Panc1 (cell line): ENCODE measurements at regions not wholly inside any gene's neighbourhood (a gene's known extent, or its start where the extent isn't known, plus 50 kb on each side); places are given as distances from the start of the nearest gene placed in this dataset.

Source experiments
- POLR2AphosphoS5 ChIP-seq: IDR thresholded peaks from 2 replicates; pipeline ENCODE4 v1.6.1; 2012; ENCODE audit warnings: mild to moderate bottlenecking, low read depth, low read length, moderate library complexity
- TF ChIP-seq, protein P1 (sequence below): fragments of 450-650 bp; IDR thresholded peaks from 2 replicates; pipeline ENCODE4 v1.5.1; 2017; ENCODE audit warnings: mild to moderate bottlenecking
- TF ChIP-seq, protein P2 (sequence below), 2 experiments: IDR thresholded peaks; 2 replicates each; pipeline ENCODE4 v1.6.1; 2011 to 2012; ENCODE audit warnings: low read depth in 2 of 2, control low read depth in 1 of 2, low read length in 1 of 2, mild to moderate bottlenecking in 1 of 2, moderate library complexity in 1 of 2; ENCODE audit not compliant: insufficient read depth in 1 of 2

DNA sequence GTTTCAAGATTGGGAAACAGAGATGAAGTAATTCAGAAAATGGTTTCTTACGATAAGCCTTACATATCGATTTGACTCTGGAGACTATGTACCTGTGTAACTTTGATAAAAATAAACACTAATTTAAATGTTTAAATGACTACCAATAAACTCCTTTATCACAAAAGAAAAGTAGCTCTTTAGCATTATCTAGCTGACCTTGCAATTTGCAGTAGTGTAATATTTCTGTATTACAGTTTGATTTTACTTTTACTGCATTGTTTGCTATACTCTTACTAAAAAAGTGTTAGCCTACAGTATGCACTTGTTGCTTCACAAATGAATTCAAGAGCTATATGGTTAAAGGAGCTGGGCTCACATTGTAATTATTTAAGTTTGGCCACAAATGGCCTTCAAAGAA is 77.8 kb upstream of the ZNF804B start:
- TF ChIP-seq, protein P1, sequence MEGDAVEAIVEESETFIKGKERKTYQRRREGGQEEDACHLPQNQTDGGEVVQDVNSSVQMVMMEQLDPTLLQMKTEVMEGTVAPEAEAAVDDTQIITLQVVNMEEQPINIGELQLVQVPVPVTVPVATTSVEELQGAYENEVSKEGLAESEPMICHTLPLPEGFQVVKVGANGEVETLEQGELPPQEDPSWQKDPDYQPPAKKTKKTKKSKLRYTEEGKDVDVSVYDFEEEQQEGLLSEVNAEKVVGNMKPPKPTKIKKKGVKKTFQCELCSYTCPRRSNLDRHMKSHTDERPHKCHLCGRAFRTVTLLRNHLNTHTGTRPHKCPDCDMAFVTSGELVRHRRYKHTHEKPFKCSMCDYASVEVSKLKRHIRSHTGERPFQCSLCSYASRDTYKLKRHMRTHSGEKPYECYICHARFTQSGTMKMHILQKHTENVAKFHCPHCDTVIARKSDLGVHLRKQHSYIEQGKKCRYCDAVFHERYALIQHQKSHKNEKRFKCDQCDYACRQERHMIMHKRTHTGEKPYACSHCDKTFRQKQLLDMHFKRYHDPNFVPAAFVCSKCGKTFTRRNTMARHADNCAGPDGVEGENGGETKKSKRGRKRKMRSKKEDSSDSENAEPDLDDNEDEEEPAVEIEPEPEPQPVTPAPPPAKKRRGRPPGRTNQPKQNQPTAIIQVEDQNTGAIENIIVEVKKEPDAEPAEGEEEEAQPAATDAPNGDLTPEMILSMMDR: no peak
- TF ChIP-seq, protein P2, sequence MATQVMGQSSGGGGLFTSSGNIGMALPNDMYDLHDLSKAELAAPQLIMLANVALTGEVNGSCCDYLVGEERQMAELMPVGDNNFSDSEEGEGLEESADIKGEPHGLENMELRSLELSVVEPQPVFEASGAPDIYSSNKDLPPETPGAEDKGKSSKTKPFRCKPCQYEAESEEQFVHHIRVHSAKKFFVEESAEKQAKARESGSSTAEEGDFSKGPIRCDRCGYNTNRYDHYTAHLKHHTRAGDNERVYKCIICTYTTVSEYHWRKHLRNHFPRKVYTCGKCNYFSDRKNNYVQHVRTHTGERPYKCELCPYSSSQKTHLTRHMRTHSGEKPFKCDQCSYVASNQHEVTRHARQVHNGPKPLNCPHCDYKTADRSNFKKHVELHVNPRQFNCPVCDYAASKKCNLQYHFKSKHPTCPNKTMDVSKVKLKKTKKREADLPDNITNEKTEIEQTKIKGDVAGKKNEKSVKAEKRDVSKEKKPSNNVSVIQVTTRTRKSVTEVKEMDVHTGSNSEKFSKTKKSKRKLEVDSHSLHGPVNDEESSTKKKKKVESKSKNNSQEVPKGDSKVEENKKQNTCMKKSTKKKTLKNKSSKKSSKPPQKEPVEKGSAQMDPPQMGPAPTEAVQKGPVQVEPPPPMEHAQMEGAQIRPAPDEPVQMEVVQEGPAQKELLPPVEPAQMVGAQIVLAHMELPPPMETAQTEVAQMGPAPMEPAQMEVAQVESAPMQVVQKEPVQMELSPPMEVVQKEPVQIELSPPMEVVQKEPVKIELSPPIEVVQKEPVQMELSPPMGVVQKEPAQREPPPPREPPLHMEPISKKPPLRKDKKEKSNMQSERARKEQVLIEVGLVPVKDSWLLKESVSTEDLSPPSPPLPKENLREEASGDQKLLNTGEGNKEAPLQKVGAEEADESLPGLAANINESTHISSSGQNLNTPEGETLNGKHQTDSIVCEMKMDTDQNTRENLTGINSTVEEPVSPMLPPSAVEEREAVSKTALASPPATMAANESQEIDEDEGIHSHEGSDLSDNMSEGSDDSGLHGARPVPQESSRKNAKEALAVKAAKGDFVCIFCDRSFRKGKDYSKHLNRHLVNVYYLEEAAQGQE (IDR thresholded peaks at IDR 0.05; ENCODE audit: insufficient read depth in 1 of 2, low read depth in 2 of 2, low read length in 1 of 2): no peak
- TF ChIP-seq POLR2AphosphoS5: no peak
